ENCODE measurements at regions not wholly inside any gene's neighbourhood (a gene's known extent, or its start where the extent isn't known, plus 50 kb on each side); places are given as distances from the start of the nearest gene placed in this dataset.

DNA sequence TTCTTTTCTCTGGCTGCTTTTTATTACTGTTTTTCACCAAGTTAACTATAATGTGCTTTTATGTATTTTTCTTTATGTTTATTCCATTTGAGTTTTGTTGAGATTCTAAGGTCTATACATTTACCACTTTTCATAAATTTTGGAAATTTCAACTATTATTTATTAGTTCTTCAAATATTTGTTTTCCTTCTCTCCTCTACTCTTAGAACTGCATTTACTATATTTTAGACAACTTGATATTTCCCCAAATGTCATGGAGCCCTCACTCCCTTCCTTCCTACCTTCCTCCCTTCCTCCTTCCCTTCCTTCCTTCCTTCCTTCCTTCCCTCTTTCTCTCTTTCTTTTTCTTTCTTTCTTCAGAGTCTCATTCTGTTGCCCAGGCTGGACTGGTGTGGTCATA is 81.4 kb upstream of the TNIK start:
- TF ChIP-seq, protein P1, sequence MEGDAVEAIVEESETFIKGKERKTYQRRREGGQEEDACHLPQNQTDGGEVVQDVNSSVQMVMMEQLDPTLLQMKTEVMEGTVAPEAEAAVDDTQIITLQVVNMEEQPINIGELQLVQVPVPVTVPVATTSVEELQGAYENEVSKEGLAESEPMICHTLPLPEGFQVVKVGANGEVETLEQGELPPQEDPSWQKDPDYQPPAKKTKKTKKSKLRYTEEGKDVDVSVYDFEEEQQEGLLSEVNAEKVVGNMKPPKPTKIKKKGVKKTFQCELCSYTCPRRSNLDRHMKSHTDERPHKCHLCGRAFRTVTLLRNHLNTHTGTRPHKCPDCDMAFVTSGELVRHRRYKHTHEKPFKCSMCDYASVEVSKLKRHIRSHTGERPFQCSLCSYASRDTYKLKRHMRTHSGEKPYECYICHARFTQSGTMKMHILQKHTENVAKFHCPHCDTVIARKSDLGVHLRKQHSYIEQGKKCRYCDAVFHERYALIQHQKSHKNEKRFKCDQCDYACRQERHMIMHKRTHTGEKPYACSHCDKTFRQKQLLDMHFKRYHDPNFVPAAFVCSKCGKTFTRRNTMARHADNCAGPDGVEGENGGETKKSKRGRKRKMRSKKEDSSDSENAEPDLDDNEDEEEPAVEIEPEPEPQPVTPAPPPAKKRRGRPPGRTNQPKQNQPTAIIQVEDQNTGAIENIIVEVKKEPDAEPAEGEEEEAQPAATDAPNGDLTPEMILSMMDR (conservative IDR thresholded peaks at IDR 0.05): no peak
- TF ChIP-seq EZH2 (IDR thresholded peaks at IDR 0.05; ENCODE audit: low read depth): no peak
